NCI-H1417 (cell line): ENCODE measurements at regions not wholly inside any gene's neighbourhood (a gene's known extent, or its start where the extent isn't known, plus 50 kb on each side); places are given as distances from the start of the nearest gene placed in this dataset.
"Not testable (repeated sequence)": the region's sequence is repeated elsewhere in the genome, so short reads cannot be mapped to it uniquely, and the experiment has no call there.

ENCODE experiments used
- DNase-seq, 3 experiments: peaks; one replicate each; lab custom pipeline; 2025; lab: John Stamatoyannopoulos, UW

DNA sequence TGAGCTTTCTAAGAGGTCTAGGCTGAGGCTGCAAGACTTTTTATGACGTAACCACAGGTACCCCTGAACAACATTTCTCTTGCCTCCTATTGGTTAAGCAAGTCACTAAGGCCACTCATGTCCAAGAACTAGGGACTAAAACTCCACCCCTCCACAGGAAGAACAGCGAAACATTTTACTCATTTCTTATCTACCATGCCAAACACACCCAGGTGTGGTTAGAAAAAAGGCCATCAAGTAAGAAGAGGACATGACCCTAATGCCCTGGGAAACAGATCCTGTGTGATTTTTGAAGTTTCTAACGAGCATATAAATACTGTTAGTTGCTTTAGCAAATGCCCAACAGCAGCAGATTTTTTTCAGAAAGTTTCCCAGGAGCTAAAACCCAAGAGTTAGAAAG is 282.4 kb upstream of the DYNLRB2 start:
- DNase-seq: no peak

DNA sequence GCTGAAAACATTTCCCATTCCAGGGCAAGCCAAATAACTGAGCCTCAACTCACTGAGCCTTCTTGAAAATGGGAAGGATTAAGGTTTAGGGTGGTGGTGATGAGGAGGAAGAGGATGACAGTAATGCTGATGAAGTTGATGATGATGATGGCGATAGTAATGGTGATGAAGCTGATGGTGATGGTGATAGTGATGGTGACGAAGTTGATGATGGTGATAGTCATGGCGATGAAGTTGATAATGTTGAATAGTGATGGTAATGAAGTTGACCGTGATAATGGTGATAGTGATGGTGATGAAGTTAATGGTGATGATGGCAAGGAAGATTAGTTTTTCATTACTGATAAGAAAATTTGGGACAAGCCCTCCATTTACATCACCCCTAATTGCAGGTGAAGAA is 285.8 kb upstream of the DYNLRB2 start:
- no peak for DNase-seq

DNA sequence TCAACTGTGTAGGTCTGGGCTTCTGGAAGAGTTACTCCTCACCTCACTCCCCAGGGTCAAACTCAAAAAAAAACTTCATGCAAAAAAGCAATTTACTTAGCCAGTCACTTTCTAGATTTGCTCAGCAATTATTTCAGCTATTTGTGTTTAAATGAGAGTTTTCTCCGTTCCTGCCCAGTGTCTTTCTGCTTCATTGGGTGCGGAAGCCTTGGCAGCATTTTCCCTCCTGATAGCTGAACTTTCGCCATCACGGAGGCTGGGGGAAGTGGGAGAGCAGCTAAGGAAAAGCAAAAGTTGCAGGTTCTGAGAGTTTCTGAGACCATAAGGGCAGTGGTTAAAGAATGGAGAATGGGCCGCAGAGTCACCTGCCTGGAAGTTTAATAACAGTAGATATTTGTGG is 287.1 kb upstream of the DYNLRB2 start:
- no peak for DNase-seq

DNA sequence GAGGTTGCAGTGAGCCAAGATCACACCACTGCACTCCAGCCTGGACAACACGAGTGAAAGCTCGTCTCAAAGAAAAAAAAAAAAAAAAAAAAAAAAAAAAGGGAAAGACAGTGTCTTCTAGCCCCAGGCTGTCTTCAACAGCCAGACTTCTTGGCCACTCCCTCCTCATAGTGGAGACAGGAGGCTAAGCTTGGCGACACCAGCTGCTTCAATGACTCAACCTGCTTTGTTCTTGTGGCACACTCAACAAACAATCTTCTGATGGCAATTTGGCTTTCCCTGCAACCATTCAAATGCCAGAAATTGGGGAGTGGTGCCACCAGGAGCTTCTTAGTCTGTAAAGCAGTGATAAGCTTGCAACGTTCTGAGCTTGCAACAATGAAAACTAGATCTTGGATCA is 290.4 kb upstream of the DYNLRB2 start:
- no peak for DNase-seq

DNA sequence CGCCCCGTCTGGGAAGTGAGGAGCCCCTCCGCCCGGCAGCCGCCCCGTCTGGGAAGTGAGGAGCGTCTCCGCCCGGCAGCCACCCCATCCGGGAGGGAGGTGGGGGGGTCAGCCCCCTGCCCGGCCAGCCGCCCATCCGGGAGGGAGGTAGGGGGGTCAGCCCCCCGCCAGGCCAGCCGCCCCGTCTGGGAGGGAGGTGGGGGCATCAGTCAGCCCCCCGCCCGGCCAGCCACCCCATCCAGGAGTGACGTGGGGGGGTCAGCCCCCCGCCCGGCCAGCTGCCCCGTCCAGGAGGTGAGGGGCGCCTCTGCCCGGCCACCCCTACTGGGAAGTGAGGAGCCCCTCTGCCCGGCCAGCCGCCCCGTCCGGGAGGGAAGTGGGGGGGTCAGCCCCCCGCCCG is 297.5 kb upstream of the DYNLRB2 start:
- DNase-seq: not testable (repeated sequence)

DNA sequence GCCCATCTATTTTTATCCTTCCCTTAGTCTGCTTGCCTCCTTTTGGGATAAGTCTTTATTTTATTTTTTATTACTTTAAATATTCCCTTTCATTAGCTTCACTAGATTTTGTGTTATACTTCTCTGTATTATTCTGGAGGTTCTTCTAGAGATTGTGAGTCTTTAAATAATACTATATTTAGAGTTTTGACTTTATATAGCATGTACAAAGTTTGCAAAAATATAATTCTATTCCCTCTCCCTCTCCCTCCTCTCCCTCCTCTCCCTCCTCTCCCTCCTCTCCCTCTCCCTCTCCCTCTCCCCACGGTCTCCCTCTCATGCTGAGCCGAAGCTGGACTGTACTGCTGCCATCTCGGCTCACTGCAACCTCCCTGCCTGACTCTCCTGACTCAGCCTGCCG is 298.5 kb upstream of the DYNLRB2 start:
- not testable (repeated sequence) for DNase-seq

DNA sequence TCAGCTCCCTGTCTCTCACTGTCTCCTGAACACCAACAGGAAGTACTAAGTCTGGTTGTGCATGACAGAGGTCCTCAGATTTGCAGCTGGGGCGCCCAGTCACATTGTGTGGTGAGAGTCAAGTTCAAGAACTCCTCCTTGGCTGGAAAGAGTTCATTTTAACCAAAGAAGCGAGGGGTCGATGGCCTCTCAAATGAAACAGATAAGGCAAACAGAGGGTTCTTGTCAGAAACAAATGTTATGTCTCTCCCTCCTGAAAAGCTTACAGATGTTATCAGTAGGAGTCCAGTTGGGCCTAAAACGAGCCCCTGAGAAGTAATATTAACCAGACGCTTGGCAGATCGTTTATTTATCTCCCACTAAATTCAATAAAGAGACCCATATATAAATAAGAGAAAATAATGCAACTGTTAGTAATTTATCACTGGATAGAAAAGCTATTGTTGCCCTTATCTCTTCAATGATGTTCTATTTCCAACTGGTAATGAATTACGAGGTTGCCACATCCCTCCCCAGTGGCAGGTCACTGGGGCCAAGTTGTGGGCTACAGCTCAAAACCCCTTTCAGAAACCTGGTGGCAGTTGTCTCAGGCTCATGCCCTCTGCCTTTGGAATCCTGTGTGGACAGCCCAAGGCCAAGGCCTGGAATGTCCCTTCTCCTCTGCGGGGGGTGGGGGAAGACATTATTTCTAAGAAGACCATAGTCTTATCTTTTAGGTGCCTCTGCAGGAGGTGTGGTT is 307.5 kb upstream of the DYNLRB2 start:
- no peak for DNase-seq

DNA sequence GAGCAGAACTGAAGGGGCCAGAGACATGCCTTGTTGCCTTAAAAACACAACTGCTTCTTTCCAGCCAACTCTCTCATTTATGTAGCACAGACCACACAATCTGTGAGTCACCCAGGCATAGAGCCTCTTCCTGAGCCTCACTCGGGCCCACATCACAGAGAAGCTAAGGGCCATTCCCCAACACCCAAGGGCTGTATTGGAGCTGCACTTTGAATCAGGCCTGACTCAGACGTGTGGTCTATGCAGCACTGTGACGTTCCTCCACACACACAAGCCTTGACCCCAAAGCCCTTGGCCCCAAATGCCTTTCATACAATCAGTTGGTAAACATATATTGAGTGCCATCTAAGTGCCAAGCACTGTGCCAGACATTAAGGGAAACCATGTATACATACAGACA is 308.9 kb upstream of the DYNLRB2 start:
- DNase-seq: no peak

DNA sequence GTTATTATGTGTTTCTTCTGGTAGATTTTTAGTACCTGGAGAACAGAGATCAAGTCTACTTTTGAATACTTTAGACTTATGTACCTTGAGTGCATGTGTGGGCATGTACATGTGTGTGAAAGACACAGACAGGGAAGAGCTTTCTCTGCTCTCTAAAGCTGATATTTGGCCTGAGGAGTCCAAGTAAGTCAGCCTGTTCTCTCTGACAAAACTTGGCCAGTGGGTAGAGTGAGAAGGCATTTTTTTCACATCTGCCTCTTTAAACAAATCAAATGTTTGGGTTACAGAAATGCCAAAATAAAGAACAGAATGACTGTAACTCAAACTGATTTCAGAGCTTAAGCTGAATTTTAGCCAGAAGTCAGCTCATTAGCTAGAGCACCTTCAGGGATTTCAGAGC is 309.7 kb upstream of the DYNLRB2 start:
- DNase-seq: no peak

DNA sequence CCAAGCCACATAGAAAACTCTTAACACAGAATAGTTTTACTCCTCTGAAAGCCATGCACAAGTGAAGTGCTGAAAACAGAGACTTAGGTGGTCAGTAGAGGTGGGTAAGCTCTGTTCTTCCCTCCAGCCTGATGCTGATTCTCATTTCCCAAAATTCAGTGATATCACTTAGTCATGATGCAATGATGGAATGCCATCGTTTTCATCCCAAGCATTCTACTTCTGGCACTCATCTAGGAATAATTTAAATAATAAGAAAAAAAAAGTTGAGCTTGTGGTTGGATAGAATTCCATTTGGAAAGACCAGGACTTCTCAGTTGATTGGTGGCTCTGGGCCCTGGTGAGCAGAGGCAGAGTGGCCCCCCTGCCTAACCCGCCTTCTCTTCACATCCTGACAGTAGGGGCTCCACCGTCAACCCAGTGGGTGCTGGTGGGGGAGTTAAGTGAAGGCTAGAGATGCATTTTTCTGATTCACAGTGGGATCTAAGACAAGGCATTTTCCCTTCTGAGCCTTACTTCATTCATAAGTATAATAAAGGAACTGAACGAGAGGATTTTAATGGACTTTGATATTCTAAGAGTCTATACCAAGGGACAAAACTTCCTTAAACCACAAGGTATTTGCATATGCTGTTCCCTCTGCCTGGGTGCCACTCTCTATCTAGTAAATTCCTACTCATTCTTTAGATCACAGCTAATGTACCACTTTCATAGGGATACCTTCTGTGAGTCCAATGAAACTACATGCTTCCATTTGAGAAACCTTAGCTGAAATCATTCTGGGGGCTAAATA is 310.3 kb upstream of the DYNLRB2 start:
- DNase-seq: no peak

DNA sequence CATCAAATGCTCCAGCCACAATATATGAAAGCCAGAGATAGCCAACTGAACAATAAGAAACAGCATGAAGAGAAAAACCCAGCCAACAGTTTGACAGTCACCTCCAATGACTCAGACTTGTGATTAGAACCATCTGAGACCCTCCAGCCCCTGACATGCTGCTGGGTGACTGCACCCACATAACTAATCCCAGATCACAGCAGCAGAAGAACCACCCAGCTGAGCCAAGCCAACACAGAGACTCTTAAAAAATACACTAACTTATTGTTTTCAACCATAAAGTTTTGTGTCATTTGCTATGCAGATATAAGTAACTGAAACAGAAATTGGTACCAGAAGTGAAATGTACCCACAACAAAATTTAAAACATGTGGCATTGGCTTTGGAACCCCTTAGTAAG is 314.3 kb upstream of the DYNLRB2 start:
- DNase-seq: no peak

DNA sequence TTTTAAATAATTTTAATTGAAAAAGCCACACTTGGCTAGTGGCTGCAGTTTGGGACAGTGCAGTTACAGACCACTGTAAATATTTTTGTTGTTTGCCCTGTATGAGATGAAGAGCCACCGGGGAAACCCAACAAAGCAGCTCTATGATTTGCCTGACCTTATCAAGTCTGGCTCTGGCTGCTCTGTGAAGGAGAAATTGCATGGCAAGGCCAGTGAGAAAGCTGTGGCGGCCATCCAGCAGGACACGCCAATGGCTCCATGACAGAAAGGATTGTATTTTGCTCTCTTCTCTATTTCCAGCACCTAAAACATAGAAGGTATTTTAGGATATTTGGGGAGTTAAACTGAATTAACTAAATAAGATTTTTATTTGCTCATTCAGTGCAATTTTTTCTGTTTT is 330.0 kb upstream of the DYNLRB2 start:
- no peak for DNase-seq

DNA sequence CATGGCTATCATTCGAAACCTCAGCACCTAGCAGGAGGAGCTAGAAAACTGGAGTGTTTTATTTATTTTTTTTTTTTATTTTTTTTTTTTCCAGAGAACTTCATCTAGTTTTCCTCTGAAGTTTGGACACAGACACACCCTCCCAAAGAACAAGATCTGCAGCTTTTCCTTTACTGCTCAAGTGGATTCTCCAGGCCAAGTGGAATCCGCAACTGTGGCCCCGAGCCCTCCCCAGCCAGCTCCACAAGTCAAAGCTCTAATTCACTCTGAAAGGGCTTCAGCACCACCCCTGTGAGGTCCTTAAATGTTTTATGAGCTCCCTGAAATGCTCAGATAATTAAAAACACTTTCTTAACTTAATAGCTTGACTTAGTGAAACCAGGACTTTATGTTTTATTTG is 332.1 kb upstream of the DYNLRB2 start:
- DNase-seq: no peak

DNA sequence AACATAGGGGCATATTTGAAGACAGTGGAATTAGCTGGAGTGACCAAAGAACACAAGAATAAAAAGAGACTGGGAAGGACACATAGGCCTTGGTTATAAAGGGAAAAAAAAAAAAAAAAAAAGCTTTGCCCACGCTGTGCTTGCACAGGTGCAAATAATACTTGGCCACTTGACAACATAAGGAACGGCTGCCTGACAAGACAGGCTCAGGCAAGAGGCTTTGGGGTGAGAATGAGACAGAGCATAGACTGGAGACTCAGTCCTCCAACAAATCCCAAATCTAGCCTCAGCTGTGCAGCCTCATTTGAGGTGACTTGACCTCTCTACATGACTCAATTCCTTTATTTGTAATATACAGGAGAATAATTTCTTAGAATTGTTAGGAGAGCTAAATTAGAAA is 332.8 kb upstream of the DYNLRB2 start:
- peak in 2 of 3 experiments; percentile 43 to 55 for DNase-seq

DNA sequence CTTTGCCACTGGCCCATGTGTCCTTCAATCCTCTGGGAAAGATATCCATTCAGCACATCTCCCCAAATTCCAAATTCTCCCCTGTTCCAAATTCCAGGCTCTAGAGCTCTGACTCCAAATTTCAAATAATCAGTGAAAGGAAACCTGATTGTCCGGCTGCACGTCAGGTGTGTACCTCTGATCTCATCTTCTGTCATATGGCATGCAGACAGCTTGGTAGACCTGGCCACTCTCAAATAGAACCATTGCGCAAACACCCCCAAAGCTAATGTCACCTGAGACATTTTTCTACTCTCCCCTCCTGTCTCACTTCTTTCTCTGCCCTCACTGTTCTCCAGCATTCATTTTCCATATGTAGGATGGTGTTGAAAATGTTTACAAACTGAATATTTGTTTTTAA is 337.0 kb upstream of the DYNLRB2 start:
- DNase-seq: no peak

DNA sequence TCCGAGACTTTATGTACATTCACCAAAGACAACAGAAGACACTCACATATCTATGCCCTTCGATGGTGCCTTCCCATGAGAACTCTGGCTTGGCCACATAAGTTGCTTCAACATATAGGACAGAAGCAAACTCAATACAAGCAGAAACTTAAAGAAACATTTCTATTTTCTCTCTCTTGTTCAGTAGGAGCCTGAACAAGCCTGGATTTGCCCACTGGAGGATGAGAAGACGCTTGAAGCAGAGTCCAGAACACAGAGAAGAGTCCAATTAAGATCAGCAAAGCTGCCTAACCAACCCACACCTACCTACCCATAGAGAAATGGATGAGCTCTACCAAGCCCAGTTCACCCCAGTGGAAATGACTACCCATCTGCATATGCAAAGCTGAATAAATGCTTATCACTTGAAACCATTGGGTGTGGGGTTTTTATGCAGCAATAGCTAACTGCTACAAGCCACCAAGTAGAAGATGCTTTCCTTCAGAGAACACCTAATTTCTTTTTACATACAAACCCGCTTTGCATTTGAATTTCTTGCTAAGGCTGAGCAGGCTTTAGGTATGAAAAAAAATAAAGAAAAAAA is 337.9 kb upstream of the DYNLRB2 start:
- no peak for DNase-seq

DNA sequence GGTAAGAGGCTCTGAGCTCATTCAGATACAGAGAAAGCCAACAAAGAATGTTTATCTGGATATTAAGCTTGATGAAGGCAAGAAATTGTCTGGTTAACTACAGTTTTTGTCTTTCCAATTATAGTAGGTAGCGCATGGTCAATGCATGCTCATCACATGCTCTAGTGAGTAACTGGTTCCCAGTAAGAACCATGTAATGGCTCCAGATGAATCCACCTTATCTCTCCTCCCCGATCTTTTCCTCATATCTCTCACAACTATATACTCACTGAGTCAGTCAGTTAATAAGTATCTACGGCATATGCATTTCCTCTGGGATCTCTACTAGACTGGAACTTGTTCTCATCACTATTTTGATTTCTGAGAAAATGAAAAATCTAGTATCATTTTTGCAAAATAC is 340.7 kb upstream of the DYNLRB2 start:
- no peak for DNase-seq

DNA sequence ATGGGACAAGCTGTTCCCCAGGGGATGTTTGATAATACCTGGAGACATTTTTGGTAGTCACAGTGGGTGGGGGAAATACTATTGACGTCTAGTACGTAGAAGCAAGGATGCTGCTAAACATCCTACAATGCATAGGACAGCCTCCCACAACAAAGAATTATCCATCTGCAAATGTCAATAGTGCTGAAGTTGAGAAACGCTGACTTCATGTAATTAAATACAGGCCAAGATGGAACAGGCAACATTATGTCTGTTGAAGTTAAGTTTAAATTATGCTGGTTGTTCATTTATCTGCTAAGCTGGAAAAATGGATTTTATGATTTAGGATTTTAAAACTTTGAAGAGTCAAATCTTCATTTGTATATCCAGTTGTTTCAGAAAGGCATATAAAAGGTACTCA is 341.2 kb upstream of the DYNLRB2 start:
- no peak for DNase-seq

DNA sequence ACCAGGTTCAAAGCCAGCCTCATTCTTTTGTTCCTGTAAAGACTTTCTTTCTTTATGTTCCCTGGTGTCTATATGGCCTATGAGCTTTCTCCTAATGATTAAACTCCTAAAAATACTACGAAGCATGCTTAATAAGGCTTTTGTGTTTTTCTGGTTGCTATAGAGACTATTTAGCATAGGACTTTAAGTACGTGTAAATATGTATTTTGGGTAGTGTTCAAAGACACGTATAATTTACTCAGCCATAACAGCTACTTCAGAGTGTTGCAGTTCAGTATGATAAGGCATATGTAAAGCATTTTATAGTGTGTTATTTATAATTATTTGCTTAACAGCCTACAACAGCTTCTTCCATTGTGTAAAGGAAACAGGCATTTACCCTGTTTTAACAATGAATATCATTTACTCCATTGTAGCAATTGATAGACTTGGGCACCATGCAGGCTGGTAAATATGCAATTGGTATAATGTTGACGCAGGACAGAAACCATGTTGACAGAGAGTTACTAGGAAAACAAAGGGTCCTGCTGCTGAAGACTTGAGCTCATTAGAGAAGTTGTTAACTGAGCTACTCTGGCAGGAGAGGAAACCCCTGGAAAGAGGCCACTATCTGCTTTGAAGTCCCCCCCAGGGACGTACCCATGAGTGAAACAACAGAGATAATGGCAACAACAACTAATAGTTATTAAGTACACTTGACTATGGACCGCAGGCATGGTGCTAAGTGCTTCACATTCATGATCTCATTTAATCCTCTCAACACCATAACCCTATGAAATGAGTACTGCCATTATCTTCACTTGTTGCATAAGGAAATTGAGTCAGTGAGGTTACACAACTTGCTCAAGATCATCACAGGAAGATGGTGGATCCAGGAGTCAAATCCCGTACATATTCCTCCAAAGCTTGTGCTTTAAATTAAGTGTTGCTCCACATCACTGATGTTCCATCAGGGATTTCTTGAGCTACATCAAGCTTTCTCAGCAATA is 342.2 kb upstream of the DYNLRB2 start:
- DNase-seq: peak in 2 of 3 experiments; percentile 70 to 96

DNA sequence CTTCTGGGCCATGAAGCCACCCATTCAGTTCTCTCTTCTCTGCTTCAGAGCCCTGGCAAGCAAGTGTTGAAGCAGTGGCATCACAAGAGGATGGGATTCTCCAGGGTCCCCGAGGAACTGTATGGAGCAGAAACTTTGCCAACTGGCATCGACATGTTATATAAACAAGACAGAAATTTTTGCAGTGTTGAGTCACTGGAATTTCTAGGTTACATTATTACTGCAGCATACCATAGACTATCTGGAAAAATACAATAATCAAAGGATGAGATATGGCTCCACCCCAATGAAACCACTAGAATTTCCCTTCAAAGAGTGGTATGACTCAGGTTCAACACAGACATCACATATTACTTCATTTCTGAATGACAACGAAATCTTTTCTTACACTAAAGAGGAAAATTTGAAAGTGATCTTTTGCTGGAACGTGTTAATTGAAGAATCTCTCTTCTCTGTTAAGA is 343.0 kb upstream of the DYNLRB2 start:
- DNase-seq: peak in 1 of 3 experiments; percentile 33

DNA sequence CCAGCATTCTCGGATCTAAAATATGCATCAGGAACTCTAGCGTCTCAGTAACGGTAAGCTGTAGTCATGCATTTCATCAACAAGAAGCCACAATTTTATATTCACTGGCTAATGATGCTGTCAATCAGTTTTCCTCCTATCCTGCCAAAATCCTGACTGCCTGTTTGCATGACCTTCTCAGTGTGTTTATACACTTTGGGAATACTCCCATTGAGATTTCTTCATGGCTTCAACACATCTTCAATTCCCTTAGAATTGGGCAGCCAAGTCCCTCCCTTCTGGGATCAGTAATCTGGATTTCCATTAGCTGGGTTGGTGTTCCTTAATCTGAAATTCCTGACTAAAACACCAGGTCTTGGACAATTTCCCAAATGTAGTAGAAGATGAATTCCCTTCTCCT is 348.9 kb upstream of the DYNLRB2 start:
- no peak for DNase-seq
